ENCODE measurements at regions not wholly inside any gene's neighbourhood (a gene's known extent, or its start where the extent isn't known, plus 50 kb on each side); places are given as distances from the start of the nearest gene placed in this dataset.
"Not testable (repeated sequence)": the region's sequence is repeated elsewhere in the genome, so short reads cannot be mapped to it uniquely, and the experiment has no call there.

DNA sequence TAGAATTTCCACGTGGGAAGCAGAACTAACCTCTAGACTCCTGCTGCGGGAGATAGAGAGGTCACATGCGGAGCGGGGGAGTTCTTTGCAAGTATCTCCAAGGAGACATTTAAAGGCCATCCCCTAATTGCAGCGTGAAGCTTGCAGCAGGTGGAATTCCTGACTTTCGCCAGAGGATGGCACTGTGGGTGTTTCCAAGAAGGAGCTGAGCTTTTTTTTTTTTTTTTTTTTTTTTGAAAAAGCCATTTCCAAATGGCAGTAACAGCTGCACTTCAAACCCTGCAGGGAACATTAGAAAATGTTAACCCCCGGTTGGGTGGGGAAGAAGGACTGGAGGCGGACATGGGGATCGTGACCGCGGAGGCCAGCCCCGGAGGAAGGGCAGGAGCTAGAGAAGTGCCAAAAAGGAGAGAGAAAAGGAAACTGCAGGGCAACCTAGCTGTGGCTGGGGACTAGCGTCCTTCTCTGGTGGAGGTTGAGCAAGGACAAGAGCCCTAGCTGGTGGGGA is 487.7 kb downstream of the TYW1 start:
- no peak for DNase-seq

GRCh38 chr7:67486401-67486800 is 489.8 kb downstream of the TYW1 start:
- DNase-seq: no peak

DNA sequence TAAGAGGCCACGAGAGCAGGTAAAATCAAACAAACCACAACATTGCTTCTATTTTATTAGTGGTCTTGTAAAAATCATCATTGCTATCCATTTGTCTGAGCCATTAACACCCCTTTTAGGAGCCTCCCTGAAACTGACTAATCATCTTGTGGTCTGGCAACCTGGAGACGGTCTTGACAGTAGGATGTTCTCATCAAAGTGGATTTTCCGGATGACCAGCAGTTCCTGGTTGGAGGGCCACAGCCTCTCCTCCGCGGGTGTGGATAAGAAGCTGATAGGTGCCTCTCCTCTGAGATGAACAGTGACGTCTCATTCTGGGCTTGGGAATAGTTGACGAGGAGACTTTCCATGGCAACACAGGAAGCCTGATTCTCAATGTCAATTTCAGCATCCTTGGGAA is 490.7 kb downstream of the TYW1 start:
- DNase-seq: no peak

DNA sequence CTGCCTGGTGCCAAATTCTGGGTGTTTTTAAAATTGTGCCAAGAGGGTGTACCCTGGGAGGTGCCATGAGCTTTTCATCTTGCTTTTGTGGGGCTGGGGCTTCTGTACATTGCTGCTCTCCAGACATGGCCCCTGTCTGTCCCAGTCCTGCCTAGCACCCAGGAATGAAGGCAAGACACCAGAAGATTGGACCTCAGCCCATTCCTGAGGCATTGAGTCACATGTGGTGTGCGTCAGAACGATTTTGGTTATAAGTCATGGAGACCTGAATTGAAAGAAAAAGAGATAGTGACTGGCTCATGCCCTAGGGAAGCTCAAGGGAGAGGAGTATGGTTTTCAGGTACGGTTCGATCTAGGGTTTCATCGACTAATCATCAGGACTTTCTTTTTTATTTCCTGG is 493.2 kb downstream of the TYW1 start:
- no peak for DNase-seq

- DNase-seq: no peak
Measured at GRCh38 chr7:67493366-67493765, 496.7 kb downstream of the TYW1 start.

- DNase-seq: no peak
Measured at GRCh38 chr7:67496589-67496988, 500.0 kb downstream of the TYW1 start.

GRCh38 chr7:67497914-67498313 is 501.3 kb downstream of the TYW1 start:
- not testable (repeated sequence) for DNase-seq

DNA sequence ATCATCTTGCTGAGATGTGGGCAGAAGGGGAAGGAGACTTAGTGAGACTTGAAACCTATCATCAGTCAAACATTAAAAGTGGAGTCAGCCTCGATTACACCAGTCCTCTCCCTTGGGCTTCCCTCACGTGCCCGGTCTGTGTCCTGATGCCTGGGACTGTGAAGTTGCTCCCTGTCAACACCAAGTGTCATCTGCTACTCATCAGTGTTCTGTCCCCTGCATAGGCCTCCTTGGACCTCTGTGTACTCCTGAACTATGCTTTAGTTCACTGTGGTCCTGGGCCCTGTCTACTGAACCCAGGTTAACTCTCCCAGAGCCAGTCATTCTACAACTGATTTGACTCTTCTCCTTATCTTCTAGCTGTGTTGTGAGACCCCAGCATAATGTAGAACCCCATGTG is 506.3 kb downstream of the TYW1 start:
- no peak for DNase-seq

DNA sequence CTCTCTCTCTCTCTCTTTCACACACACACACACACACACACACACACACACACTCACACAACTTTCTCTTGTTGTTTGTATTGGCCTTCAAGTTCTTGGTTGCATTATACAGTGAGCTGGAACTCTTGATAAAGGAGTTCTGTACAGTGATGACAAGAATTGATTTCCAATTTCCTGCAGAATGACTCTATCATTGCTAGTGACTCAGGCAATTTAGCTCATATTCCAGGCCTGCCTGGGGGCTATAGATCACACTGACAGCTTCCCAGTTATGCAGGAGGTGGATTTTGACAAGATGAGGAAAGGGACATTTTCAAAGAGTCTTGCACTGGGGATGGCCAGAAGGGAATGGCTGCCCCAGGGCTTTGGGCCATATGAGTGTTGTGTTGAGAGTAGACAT is 508.8 kb downstream of the TYW1 start:
- no peak for DNase-seq

- no peak for DNase-seq
Measured at GRCh38 chr7:67512481-67512880, 515.8 kb downstream of the TYW1 start.

DNA sequence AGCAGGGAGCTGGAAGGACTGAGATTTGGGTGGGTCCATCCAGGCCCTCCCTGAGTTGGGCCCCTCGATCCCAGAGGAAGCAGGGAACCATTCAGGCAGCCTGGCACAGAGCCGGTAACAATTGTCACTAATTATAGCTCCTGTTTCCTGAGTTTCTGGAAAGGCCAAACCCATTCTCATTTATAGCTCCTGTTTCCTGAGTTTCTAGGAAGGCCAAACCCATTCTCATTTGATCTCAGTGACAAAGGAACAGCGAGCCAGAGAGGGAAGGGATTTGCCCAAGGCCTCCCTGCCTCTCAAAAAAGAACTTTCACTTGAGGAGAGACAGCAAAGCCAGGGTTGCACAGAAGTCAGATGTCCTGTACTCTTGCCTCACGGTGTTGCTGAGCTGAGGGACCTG is 521.9 kb downstream of the TYW1 start:
- DNase-seq: no peak

GRCh38 chr7:67519171-67519570 is 522.5 kb downstream of the TYW1 start:
- DNase-seq: no peak

- DNase-seq: no peak
Measured at GRCh38 chr7:67522504-67522903, 525.9 kb downstream of the TYW1 start.

DNA sequence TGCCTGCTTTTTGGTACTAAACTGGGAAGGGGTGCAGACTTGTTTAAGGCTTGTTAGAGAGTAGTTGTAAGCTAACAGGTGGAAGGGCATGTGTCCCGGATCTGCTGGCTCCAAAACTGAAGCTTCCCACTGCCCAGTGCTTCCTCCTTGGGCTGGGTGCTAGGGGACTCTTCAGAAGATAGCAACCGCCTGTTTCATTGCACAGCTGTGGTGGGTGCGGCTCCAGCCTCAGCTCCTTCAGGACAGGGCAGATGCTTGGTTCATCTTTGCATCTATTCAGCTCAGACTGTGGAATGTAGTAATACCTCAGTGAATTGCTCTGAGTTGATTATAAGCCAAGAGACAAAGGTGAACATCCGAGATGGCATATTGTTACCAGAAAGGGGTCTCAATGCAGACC is 527.1 kb downstream of the TYW1 start:
- DNase-seq: no peak

DNA sequence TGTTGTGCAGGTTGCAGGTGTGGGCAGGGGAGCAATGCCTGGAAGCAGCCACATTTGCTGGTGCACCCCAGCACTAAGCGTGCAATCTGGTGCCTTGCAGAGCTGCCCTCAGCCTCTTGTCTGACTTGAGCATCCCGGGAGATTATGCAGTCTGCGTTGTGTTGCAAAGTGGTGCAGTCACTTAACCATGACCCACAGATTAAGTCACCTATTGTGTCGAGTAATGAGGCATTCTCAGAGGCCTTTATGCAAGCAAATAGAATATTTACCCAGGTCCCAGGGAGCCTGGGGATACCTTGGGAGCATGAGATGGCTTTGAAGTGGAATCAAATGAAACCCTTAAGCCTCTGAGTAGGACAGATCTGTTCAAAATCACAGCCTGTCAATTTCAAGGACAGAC is 529.0 kb downstream of the TYW1 start:
- no peak for DNase-seq

GRCh38 chr7:67535241-67535989 is 538.8 kb downstream of the TYW1 start:
- no peak for DNase-seq

GRCh38 chr7:67542916-67543315 is 546.3 kb downstream of the TYW1 start:
- DNase-seq: no peak

- DNase-seq: no peak
Measured at GRCh38 chr7:67547183-67547907, 550.7 kb downstream of the TYW1 start.

DNA sequence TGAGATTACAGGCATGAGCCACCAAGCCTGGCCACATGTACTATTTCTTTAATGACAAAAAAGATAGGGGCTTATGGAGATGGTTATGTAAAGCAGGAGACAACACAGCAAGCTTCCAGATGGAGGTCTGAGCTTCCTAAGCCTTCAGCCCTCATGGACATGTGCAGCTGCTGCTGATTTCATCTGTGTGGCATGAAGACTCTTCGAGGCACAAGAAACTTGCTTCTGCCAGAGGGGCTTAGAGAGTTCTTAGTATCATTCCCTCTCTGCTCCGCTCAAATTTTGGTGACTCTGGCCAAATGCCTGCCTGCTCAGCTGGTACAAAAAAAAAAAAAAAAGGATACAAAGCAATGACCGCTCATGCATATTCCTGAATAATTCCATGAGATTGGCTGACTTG is 552.5 kb downstream of the TYW1 start:
- no peak for DNase-seq

- no peak for DNase-seq
Measured at GRCh38 chr7:67550801-67551436, 554.3 kb downstream of the TYW1 start.

- no peak for DNase-seq
Measured at GRCh38 chr7:67552738-67553137, 556.1 kb downstream of the TYW1 start.

DNA sequence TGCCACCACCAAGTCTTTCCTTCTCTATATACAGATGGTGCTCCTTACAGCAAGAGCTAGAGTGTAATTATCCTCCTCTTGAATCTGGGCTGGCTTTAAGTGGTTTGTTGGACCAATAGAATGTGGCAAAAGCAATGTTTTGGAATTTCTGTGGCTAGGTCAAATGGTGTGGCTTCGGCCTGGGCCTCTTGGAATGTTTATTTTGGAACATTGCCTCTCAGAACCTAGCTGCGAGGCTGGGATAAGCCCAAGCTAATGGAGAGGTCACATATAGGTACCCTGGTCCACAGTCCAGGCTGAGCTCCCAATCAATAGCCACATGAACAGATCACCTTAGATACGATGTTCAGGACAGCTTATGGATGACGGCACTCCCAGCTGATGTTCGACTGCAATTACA is 556.7 kb downstream of the TYW1 start:
- DNase-seq: no peak

DNA sequence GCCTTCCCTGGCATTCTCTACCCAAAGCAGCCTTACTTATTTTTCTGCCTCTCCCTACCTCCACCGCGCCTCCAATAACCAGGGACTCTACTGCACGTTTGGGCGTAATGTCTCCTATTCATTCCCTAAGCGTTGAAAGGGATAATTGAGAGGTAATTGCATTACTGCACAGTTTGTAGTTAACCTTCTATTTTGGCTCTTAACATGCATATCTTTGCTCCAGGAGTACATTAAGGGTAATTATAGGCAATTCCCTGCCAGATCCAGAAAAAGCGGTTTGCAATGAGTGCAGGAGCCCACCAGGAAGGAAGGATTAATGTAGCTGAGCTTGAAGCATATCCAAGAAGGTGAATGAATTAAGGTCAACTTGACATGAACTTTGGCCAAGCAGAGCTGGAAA is 558.4 kb downstream of the TYW1 start:
- no peak for DNase-seq

DNA sequence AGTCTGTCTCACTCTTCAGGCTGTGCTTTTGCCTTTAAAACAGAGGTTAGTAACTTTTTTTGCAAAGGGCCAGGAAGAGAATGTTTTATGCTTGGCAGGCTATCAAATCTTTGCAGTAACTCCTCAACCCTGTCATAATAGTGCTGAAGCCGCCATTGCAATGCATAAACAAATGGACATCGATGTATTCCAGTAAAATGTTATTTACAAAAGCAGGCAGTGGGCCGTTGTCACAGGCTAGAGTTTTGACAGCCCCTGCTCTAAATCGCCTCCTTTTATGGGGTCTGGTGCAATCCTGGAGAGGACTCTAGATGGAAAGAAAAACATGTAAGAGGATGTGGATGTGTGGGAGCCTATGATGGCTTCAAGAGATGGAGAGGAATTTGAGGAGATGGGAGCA is 568.3 kb downstream of the TYW1 start:
- DNase-seq: no peak
